H1 (cell line): ENCODE measurements at regions not wholly inside any gene's neighbourhood (a gene's known extent, or its start where the extent isn't known, plus 50 kb on each side); places are given as distances from the start of the nearest gene placed in this dataset.

Experiments used
- BACH1 ChIP-seq: IDR thresholded peaks from 2 replicates; pipeline ENCODE4 v1.6.1; 2012; ENCODE audit warnings: low read length, improper control_type of control experiment
- BRCA1 ChIP-seq: IDR thresholded peaks from 2 replicates; pipeline ENCODE4 v1.6.1; 2012; ENCODE audit warnings: low read depth, low read length, improper control_type of control experiment
- CEBPB ChIP-seq: IDR thresholded peaks from 2 replicates; pipeline ENCODE4 v1.6.1; 2012; ENCODE audit warnings: low read depth, low read length
- CHD2 ChIP-seq: IDR thresholded peaks from 2 replicates; pipeline ENCODE4 v1.6.1; 2012; ENCODE audit warnings: low read length, improper control_type of control experiment
- CREB1 ChIP-seq: IDR thresholded peaks from 2 replicates; pipeline ENCODE4 v1.6.1; 2012; ENCODE audit warnings: inconsistent platforms
- EZH2 ChIP-seq: fragments of 200-600 bp; sonication (generic); IDR thresholded peaks from 2 replicates; pipeline ENCODE4 v1.7.1; 2012; ENCODE audit warnings: low read depth, mild to moderate bottlenecking, moderate library complexity, low read length, inconsistent platforms; ENCODE audit not compliant: severe bottlenecking
- POLR2A ChIP-seq, 2 experiments: IDR thresholded peaks; 1 replicate in 1 of 2; 2 replicates in 1 of 2; pipeline ENCODE4 v1.6.1; 2011; ENCODE audit warnings: low read depth in 2 of 2, low read length in 2 of 2, mild to moderate bottlenecking in 2 of 2; ENCODE audit errors: control extremely low read depth in 1 of 2
- TF ChIP-seq, protein P1 (sequence below): IDR thresholded peaks from 2 replicates; pipeline ENCODE4 v1.6.1; 2012; ENCODE audit warnings: low read length, inconsistent platforms

DNA sequence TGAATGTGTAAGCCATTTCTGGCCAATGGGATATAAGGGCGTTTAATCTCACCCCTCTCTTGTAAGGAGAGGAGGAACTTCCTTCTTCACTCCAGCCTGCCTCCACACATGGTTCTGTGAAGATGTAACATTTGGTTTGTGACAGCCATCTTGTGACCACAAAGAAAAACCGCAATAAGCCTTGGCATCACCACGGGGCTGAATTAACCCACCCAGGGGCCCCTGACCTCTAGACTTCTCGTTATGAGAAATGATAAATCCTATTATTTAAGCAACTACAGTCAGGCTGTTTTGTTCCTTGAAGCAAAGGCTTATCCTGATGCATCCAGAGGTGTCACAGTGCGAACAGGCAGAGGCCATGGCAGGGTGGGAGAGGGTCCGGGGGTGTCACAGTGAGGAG is 139.7 kb downstream of the CDC5L start:
- TF ChIP-seq POLR2A (IDR thresholded peaks at IDR 0.05; ENCODE audit: control extremely low read depth in 1 of 2, low read depth in 2 of 2, low read length in 2 of 2) (no peak), CREB1 (no peak), BRCA1 (no peak), EZH2 (no peak), BACH1 (no peak), CHD2 (no peak), CEBPB (no peak)
- TF ChIP-seq, protein P1, sequence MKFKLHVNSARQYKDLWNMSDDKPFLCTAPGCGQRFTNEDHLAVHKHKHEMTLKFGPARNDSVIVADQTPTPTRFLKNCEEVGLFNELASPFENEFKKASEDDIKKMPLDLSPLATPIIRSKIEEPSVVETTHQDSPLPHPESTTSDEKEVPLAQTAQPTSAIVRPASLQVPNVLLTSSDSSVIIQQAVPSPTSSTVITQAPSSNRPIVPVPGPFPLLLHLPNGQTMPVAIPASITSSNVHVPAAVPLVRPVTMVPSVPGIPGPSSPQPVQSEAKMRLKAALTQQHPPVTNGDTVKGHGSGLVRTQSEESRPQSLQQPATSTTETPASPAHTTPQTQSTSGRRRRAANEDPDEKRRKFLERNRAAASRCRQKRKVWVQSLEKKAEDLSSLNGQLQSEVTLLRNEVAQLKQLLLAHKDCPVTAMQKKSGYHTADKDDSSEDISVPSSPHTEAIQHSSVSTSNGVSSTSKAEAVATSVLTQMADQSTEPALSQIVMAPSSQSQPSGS = no peak
